ENCODE measurements at regions not wholly inside any gene's neighbourhood (a gene's known extent, or its start where the extent isn't known, plus 50 kb on each side); places are given as distances from the start of the nearest gene placed in this dataset.

- 94% methylated on average over 3 of the region's 3 CpGs for WGBS
- H3K4me3 ChIP-seq (ENCODE audit: low read depth in 1 of 3, low read length in 3 of 3): no peak overlapping the region
- H3K9ac ChIP-seq (ENCODE audit: low read depth in 1 of 2, low read length in 2 of 2): no peak overlapping the region
- DNase-seq (ENCODE audit: low spot score): no peak
- no peaks in the 10 kb centered on the region for H3K9me3 ChIP-seq (ENCODE audit: control insufficient read depth in 4 of 4, low read length in 3 of 4)
- no peaks in the 10 kb centered on the region for H3K27me3 ChIP-seq (ENCODE audit: control insufficient read depth in 4 of 4, insufficient read depth in 4 of 4, low read length in 3 of 4)
- H3K4me1 ChIP-seq (ENCODE audit: control insufficient read depth in 4 of 4, insufficient read depth in 4 of 4, low read length in 3 of 4): peaks cover 2 to 15% (median 9%) of the 10 kb centered on the region in 4 donors
- no peak overlapping the region for H3K27ac ChIP-seq (ENCODE audit: low read depth in 1 of 2, low read length in 2 of 2)
- H3K36me3 ChIP-seq (ENCODE audit: control insufficient read depth in 4 of 4, insufficient read depth in 3 of 4, low read depth in 1 of 4, low read length in 3 of 4): no peaks in the 10 kb centered on the region
- TF ChIP-seq HNF4A (conservative IDR thresholded peaks at IDR 0.05) (no peak), REST (IDR thresholded peaks at IDR 0.05) (no peak), NR2F2 (IDR thresholded peaks at IDR 0.05) (no peak), RAD21 (IDR thresholded peaks at IDR 0.05) (no peak), YY1 (IDR thresholded peaks at IDR 0.05) (no peak)
These were observed 66.9 kb upstream of the ARHGAP20 start for GRCh38 chr11:110779108-110779507.

- 48% methylated on average over 1 of the region's 1 CpG for WGBS
- TF ChIP-seq TAF1 (conservative IDR thresholded peaks at IDR 0.05) (no peak), ATF3 (IDR thresholded peaks at IDR 0.05) (no peak), HNF4A (conservative IDR thresholded peaks at IDR 0.05) (no peak), ZBTB33 (IDR thresholded peaks at IDR 0.05) (no peak), FOXA2 (IDR thresholded peaks at IDR 0.05) (no peak), NR2F2 (IDR thresholded peaks at IDR 0.05) (no peak), RAD21 (IDR thresholded peaks at IDR 0.05) (no peak), SP1 (IDR thresholded peaks at IDR 0.05) (no peak), MAX (IDR thresholded peaks at IDR 0.05) (no peak), YY1 (IDR thresholded peaks at IDR 0.05) (no peak), JUND (IDR thresholded peaks at IDR 0.05) (no peak), RXRA (IDR thresholded peaks at IDR 0.05) (no peak), GABPA (IDR thresholded peaks at IDR 0.05 in 1 of 2, conservative IDR thresholded peaks at IDR 0.05 in 1 of 2) (no peak), HNF4G (IDR thresholded peaks at IDR 0.05) (no peak), FOXA1 (IDR thresholded peaks at IDR 0.05) (no peak), CTCF (IDR thresholded peaks at IDR 0.05; ENCODE audit: low read depth, low read length, missing input control) (no peak), REST (IDR thresholded peaks at IDR 0.05) (no peak)
- Histone ChIP-seq H3K27me3 (ENCODE audit: control insufficient read depth in 4 of 4, insufficient read depth in 4 of 4, low read length in 3 of 4) (no peaks in the 10 kb centered on the region), H3K4me3 (ENCODE audit: low read depth in 1 of 3, low read length in 3 of 3) (no peak overlapping the region), H3K9ac (ENCODE audit: low read depth in 1 of 2, low read length in 2 of 2) (no peak overlapping the region), H3K4me1 (ENCODE audit: control insufficient read depth in 4 of 4, insufficient read depth in 4 of 4, low read length in 3 of 4) (peaks cover 2 to 15% (median 9%) of the 10 kb centered on the region in 4 donors), H3K9me3 (ENCODE audit: control insufficient read depth in 4 of 4, low read length in 3 of 4) (no peaks in the 10 kb centered on the region), H3K36me3 (ENCODE audit: control insufficient read depth in 4 of 4, insufficient read depth in 3 of 4, low read depth in 1 of 4, low read length in 3 of 4) (no peaks in the 10 kb centered on the region), H3K27ac (ENCODE audit: low read depth in 1 of 2, low read length in 2 of 2) (peak overlapping the region in 1 of 2 donors; percentile 21)
- DNase-seq (ENCODE audit: low spot score): no peak
These were observed 66.1 kb upstream of the ARHGAP20 start for GRCh38 chr11:110778343-110778742.
